HL-60 (cell line): ENCODE measurements at regions not wholly inside any gene's neighbourhood (a gene's known extent, or its start where the extent isn't known, plus 50 kb on each side); places are given as distances from the start of the nearest gene placed in this dataset.

Experiments
- CTCF ChIP-seq: IDR thresholded peaks from one replicate; pipeline ENCODE4 v1.5.1; 2011; ENCODE audit warnings: low read length, control low read depth, inconsistent platforms; ENCODE audit not compliant: insufficient read depth
- GABPA ChIP-seq: IDR thresholded peaks from 2 replicates; pipeline ENCODE4 v1.6.1; 2012; ENCODE audit warnings: low read depth
- POLR2AphosphoS5 ChIP-seq: IDR thresholded peaks from 2 replicates; pipeline ENCODE4 v1.6.1; 2012; ENCODE audit warnings: low read depth
- REST ChIP-seq: IDR thresholded peaks from 2 replicates; pipeline ENCODE4 v1.6.1; 2012; ENCODE audit warnings: low read depth; ENCODE audit not compliant: insufficient replicate concordance

GRCh38 chr9:25322142-25322541 is 356.1 kb downstream of the TUSC1 start:
- TF ChIP-seq CTCF (no peak), POLR2AphosphoS5 (no peak), REST (no peak), GABPA (no peak)
